ENCODE measurements at regions not wholly inside any gene's neighbourhood (a gene's known extent, or its start where the extent isn't known, plus 50 kb on each side); places are given as distances from the start of the nearest gene placed in this dataset.

DNA sequence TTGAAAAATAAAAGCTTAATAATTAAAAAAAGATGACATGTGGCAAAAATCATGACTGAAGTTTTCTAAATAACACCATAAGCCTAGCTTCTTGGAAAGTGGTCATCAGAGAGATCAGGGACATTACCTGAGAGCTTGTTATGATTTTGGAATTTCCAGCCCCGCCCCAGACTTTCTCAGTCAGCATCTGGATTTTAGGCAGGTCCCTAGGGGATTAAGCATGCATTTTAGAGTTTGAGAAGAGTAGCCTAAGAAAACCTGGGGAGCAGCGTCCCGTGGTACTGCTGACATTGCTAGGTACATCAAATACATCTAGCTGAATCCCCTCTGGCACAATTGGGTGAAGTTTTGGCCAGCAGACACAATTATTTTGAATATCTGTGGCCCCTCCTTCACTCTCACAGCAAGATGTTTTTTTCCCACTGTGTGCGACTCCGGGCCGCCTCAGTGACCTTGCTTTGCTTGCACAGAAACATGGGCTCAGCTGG, 58.7 kb upstream of the MEF2A start:
- peak overlapping the region in 2 of 7 donors; percentile 15 to 94 for H3K27ac Mint-ChIP-seq
- Histone ChIP-seq H3K27me3 (ENCODE audit: control insufficient read depth in 2 of 2, insufficient read depth in 2 of 2, low read length in 2 of 2) (no peaks in the 10 kb centered on the region), H3K4me3 (replicated peaks in 1 of 3; ENCODE audit: low read depth in 2 of 3, low read length in 3 of 3) (peak overlapping the region in 1 of 3 experiments; percentile 33), H4K20me1 (ENCODE audit: insufficient read depth, low read length) (no peaks in the 10 kb centered on the region), H3K4me2 (replicated peaks; ENCODE audit: extremely low read depth, low read length, poor library complexity, severe bottlenecking) (peak overlapping the region; percentile 42), H2AFZ (ENCODE audit: insufficient read depth, low read depth, low read length, poor library complexity, severe bottlenecking) (peak overlapping the region; percentile 43), H3K79me2 (ENCODE audit: insufficient read depth, low read length) (peaks cover 33% of the 10 kb centered on the region), H3K36me3 (replicated peaks in 1 of 2; ENCODE audit: control insufficient read depth in 1 of 2, insufficient read depth in 2 of 2, low read length in 2 of 2) (no peaks in the 10 kb centered on the region), H3K9me3 (replicated peaks in 1 of 2; ENCODE audit: control insufficient read depth in 1 of 2, insufficient read depth in 1 of 2, low read length in 2 of 2) (no peaks in the 10 kb centered on the region), H3K9ac (ENCODE audit: insufficient read depth, low read length, poor library complexity, severe bottlenecking) (no peak overlapping the region), H3K27ac (ENCODE audit: low read depth in 1 of 2, low read length in 2 of 2) (no peak overlapping the region), H3K4me1 (ENCODE audit: control insufficient read depth in 1 of 2, insufficient read depth in 2 of 2, low read length in 2 of 2) (peaks cover 87 to 97% of the 10 kb centered on the region in 2 donors)
- peak overlapping the region; percentile 12 to 81 for H3K4me3 Mint-ChIP-seq
- H3K36me3 Mint-ChIP-seq, result peaks cover 5 to 6% of the 10 kb centered on the region in 2 donors
- intact Hi-C loops (cut with micrococcal nuclease), result loop anchor here in 1 of 2 donors (10.0 kb wide), 2 partner anchors 52 to 108 kb away; no protein-coding TSS in a partner anchor
- H3K27me3 Mint-ChIP-seq (ENCODE audit: low read depth in 3 of 3), result peaks cover 0 to 6% (median 0%) of the 10 kb centered on the region in 3 donors
- H3K9me3 Mint-ChIP-seq, result peaks cover 0 to 2% (median 0%) of the 10 kb centered on the region in 7 donors
- 84% methylated on average over 4 of the region's 6 CpGs for WGBS (ENCODE audit: insufficient coverage)
- no peak for DNase-seq
- TF ChIP-seq, protein P1, sequence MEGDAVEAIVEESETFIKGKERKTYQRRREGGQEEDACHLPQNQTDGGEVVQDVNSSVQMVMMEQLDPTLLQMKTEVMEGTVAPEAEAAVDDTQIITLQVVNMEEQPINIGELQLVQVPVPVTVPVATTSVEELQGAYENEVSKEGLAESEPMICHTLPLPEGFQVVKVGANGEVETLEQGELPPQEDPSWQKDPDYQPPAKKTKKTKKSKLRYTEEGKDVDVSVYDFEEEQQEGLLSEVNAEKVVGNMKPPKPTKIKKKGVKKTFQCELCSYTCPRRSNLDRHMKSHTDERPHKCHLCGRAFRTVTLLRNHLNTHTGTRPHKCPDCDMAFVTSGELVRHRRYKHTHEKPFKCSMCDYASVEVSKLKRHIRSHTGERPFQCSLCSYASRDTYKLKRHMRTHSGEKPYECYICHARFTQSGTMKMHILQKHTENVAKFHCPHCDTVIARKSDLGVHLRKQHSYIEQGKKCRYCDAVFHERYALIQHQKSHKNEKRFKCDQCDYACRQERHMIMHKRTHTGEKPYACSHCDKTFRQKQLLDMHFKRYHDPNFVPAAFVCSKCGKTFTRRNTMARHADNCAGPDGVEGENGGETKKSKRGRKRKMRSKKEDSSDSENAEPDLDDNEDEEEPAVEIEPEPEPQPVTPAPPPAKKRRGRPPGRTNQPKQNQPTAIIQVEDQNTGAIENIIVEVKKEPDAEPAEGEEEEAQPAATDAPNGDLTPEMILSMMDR (IDR thresholded peaks at IDR 0.05), result no peak
- peaks cover 95% of the 10 kb centered on the region for H3K4me1 Mint-ChIP-seq

DNA sequence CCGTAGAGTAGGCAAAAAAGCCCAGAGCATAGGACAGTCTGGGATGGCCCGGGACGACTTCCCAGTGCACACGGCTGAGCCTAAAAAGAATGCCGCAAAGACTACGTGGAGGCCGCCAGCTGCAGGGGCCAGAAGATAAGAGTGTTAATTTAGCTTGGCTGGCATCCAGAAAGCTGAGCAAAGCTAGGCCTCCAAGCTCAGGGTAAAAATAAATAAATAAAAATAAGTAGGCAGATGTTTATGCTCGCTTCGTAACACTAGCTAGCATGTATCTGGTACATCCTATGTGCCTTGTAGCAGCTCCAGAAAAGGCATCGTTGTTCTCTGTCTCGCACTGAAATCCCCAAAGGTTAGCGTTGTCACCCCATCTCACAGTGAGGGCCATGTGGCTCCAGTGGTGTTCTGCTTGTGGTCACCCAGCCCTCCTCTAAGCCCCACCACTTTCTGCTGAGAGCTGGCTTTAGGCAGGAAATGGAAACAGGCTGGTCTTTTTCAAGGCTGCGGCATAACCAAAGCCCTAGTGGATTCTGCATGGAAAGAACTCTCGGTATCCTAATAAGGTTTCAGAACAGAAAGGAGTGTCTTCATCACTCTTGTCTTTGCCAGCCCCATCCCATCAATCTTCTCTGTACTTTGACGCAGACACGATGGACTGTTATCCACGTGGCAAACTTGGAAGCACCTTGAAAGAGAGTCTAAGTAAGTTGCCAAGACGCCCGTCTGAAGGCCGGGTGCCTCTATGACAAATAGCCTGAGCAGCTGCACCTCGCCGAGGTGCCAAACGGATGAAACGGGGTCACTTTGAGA, 58.1 kb upstream of the MEF2A start:
- Histone ChIP-seq H3K79me2 (ENCODE audit: insufficient read depth, low read length) (peaks cover 29% of the 10 kb centered on the region), H3K9me3 (replicated peaks in 1 of 2; ENCODE audit: control insufficient read depth in 1 of 2, insufficient read depth in 1 of 2, low read length in 2 of 2) (no peaks in the 10 kb centered on the region), H3K4me2 (replicated peaks; ENCODE audit: extremely low read depth, low read length, poor library complexity, severe bottlenecking) (peak overlapping the region; percentile 42), H2AFZ (ENCODE audit: insufficient read depth, low read depth, low read length, poor library complexity, severe bottlenecking) (peak overlapping the region; percentile 43), H4K20me1 (ENCODE audit: insufficient read depth, low read length) (no peaks in the 10 kb centered on the region), H3K27me3 (ENCODE audit: control insufficient read depth in 2 of 2, insufficient read depth in 2 of 2, low read length in 2 of 2) (no peaks in the 10 kb centered on the region), H3K36me3 (replicated peaks in 1 of 2; ENCODE audit: control insufficient read depth in 1 of 2, insufficient read depth in 2 of 2, low read length in 2 of 2) (no peaks in the 10 kb centered on the region), H3K9ac (ENCODE audit: insufficient read depth, low read length, poor library complexity, severe bottlenecking) (no peak overlapping the region), H3K4me1 (ENCODE audit: control insufficient read depth in 1 of 2, insufficient read depth in 2 of 2, low read length in 2 of 2) (peaks cover 87 to 97% of the 10 kb centered on the region in 2 donors), H3K27ac (ENCODE audit: low read depth in 1 of 2, low read length in 2 of 2) (peak overlapping the region in 1 of 2 donors; percentile 38), H3K4me3 (replicated peaks in 1 of 3; ENCODE audit: low read depth in 2 of 3, low read length in 3 of 3) (peak overlapping the region in 1 of 3 experiments; percentile 33)
- Mint-ChIP-seq H3K4me1 (peaks cover 95% of the 10 kb centered on the region), H3K27ac (peak overlapping the region; percentile 57 to 97 (median 74)), H3K4me3 (peak overlapping the region; percentile 61 to 81), H3K27me3 (ENCODE audit: low read depth in 3 of 3) (peaks cover 0 to 6% (median 0%) of the 10 kb centered on the region in 3 donors), H3K9me3 (peaks cover 0 to 2% (median 0%) of the 10 kb centered on the region in 7 donors), H3K36me3 (peaks cover 3 to 5% of the 10 kb centered on the region in 2 donors)
- TF ChIP-seq, protein P1 (IDR thresholded peaks at IDR 0.05), result no peak
- 54% methylated on average over 22 of the region's 24 CpGs for WGBS (ENCODE audit: insufficient coverage)
- no peak for DNase-seq
- intact Hi-C loops (cut with micrococcal nuclease), result loop anchor here in 1 of 2 donors (10.0 kb wide), 2 partner anchors 53 to 107 kb away; no protein-coding TSS in a partner anchor
